NCI-H128 (cell line): ENCODE measurements at regions not wholly inside any gene's neighbourhood (a gene's known extent, or its start where the extent isn't known, plus 50 kb on each side); places are given as distances from the start of the nearest gene placed in this dataset.
"Not testable (repeated sequence)": the region's sequence is repeated elsewhere in the genome, so short reads cannot be mapped to it uniquely, and the experiment has no call there.

Experiments
- DNase-seq: peaks from one replicate; lab custom pipeline; 2025; ENCODE audit not compliant: unreplicated experiment; lab: John Stamatoyannopoulos, UW

- DNase-seq, result no peak
Measured at GRCh38 chr12:46884362-46884761, 58.6 kb upstream of the SLC38A4 start.

- no peak for DNase-seq
Measured at GRCh38 chr12:46886541-46887041, 60.8 kb upstream of the SLC38A4 start.

GRCh38 chr12:46887870-46888269 is 62.1 kb upstream of the SLC38A4 start:
- no peak for DNase-seq

GRCh38 chr12:46888568-46888967 is 62.8 kb upstream of the SLC38A4 start:
- no peak for DNase-seq

GRCh38 chr12:46891306-46891705 is 65.5 kb upstream of the SLC38A4 start:
- no peak for DNase-seq

GRCh38 chr12:46892034-46892705 is 66.4 kb upstream of the SLC38A4 start:
- no peak for DNase-seq

GRCh38 chr12:46892887-46893286 is 67.1 kb upstream of the SLC38A4 start:
- no peak for DNase-seq

GRCh38 chr12:46893434-46893833 is 67.6 kb upstream of the SLC38A4 start:
- DNase-seq, result no peak

GRCh38 chr12:46895726-46896125 is 69.9 kb upstream of the SLC38A4 start:
- DNase-seq, result no peak

DNA sequence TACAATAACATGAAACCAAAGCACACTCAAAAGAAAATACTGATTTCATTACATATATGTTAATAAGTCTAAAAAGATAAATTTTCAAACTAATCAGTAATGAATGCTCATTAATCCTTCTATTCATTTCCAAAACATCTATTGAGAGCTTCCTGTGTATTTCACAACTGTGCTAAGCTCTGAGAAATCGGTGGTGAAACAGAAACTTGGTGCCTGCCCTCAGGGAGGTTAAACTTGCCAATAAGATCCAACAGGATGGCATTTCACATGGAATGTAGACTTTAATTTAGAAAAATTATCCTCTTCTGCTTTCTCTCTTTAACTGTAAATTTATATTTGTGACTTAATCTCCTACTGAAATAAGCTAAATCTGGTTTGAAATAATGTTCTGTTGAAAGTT is 70.9 kb upstream of the SLC38A4 start:
- DNase-seq, result no peak

DNA sequence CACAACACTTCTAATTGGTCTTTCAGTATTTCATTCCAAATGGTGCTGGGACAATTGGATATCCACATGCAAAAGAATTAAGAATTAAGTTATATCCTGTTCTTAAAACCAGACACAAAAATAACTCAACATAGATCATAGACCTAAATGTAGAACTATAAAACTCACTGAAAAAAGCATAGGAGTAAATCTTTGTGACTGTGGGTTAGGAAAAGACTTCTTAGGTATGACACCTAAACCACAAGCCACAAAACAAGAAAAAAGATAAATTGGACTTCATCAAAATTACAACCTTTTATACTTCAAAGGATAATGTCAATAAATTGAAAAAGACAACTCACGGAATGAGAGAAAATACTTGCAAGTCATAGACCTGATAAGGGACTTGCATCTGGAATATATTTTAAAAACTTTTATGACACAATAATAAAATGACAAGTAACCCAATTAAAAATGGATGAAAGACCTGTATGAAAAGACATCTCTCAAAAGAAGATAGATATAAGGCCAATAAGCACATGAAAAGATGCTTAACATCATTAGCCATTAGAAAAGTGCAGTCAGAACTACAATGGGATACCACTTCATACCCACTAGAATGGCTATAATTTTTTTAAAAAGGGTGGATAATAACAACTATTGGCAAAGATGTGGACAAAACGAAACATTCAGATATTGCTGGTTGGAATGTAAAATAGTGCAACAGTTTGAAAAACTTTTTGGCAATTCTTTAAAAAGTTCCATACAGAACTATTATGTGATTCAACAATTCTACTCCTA is 72.5 kb upstream of the SLC38A4 start:
- no peak for DNase-seq

DNA sequence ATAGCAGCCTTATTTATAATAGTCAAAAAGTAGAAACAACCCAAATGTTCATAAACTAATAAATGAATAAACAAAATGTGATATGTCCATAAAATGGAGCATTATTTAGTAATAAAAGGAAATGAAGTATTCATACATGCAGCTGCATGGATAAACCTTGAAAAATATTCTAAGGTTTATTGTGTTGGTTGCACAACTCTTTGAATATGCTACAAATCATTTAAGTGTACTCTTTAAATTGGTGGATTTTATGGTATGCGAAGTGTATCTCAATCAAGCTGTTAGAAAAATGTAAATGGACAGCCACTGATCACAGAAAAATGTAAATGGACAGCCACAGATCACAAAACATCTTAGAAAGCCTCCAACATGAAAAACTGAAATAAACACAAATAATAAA is 73.2 kb upstream of the SLC38A4 start:
- no peak for DNase-seq

DNA sequence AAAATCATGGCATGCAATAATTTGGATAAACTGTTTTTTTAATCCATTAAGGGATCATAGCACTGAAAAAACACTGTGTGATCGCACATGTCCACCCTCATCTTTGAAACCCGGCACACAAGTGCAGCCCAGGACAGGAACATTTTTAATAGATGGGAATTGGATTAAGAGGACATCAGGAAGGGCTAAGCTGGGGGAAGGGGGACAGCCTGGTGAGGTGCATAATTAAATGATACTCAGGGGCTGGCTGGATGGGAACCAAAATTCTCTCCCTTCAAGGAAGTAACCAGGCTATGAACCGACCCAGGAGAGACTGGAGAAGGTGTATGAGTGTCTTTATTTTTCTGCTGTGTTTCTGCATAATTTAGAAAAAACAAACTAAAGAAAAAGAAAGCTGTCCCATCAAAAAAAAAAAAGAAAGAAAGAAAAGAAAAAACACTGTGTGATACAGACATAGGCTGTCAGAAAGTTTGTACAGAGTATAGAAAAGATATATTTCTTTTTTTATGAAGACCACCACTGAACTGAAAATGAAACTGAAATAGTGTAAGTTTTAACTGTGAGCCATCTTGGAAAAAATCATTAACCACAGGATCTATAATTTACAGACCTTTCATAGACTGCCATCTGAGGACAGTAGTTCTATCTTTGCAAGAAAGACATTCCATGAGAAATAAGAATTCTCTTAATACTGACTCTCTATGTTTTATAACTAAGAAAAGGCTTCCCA is 75.1 kb upstream of the SLC38A4 start:
- no peak for DNase-seq

GRCh38 chr12:46901464-46902205 is 75.8 kb upstream of the SLC38A4 start:
- no peak for DNase-seq

DNA sequence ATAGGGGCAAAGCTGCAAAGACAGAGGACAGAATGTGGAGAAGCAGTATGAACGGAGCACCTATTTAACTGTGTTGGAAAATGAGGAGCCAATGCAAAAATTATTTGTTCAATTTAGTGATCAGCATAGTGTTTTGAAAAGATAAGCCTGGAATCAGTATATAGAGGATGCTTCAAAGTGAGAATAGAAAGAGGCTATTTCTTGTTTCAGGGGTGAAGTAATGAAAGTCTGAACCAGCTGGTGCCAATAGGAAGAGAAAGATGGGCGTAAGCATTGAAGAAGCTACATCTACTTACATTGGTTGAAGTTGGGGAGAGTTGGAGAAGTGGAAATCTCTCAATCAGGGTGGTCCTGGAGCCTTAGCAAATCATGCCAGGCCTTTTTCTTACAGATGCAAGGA is 77.3 kb upstream of the SLC38A4 start:
- DNase-seq, result no peak

DNA sequence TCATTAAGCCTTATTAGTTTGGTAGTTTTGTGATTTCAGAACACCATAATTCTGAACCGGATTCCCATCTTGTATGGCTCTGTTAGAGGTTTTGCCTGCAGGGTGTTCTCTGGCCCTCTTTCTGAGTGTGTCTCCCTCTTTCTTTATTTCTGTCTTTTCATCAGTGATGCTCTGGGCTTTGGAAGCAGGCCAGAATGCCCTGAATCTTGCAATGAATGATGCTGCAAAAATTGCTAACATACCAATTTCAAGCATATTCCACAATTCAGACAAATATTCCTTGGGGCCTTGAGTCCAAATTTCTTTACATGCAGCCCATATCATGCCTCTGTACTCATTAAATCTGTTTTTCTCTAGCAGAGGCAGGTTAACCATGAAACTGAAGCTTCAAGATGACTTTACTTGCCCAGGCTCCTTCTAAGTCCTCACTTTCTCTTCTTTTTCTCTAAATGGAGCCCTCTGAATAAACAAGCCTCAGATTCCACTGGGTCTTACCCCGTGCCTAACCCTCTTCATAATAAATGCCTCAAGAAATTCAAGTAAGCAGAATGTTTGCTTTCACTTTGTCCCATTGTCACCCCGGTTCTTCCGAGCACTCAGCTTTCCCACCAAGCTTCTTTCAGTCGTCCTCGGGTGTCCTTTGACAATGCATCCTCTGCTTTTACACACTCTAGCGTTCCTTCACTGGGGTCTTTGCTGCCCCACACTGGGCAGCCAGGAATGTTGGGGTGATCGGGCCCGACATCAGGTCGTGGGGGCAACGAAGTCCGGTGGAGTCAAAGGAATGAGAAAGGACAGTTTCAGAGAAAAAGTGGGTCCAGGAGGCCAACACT is 78.8 kb upstream of the SLC38A4 start:
- DNase-seq, result no peak

DNA sequence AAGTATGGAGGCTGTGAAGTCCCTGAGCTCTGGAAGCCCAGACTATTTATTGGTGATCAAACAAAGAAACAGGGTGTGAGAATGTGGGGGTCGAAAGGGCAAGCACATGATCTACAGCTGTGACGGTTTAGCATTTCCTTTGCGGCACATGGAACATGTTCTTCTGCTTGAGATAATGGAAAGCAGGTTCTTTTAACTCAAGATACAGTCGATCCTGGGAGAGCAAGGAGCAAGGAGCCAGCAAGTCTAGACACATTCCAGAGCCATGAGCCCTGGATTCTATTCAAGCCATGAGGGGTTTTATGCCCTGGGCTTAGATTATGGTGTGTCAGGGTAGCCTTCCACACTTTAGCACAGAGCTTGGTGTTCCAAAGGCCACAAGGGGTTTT is 79.4 kb upstream of the SLC38A4 start:
- not testable (repeated sequence) for DNase-seq

DNA sequence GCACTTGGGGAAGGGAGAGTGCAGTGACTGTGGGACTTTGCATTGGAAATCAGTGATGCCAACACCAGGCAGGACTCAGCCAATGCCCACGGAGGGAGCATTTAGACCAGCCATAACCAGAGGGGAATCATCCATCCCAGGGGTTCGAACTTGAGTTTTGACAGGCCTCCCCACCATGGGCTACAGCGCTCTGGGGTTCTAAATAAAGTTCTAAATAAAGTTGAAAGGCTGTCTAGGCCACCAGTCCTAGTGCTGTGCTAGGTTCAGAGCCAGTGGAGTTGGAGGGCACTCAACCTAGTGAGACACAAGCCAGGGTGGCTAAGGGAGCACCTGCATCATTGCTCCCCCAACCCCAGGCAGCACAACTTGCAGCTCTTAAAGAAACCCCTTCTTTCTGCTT is 82.0 kb upstream of the SLC38A4 start:
- no peak for DNase-seq

GRCh38 chr12:46908236-46908935 is 82.6 kb upstream of the SLC38A4 start:
- DNase-seq, result no peak
